ENCODE measurements at regions not wholly inside any gene's neighbourhood (a gene's known extent, or its start where the extent isn't known, plus 50 kb on each side); places are given as distances from the start of the nearest gene placed in this dataset.

DNA sequence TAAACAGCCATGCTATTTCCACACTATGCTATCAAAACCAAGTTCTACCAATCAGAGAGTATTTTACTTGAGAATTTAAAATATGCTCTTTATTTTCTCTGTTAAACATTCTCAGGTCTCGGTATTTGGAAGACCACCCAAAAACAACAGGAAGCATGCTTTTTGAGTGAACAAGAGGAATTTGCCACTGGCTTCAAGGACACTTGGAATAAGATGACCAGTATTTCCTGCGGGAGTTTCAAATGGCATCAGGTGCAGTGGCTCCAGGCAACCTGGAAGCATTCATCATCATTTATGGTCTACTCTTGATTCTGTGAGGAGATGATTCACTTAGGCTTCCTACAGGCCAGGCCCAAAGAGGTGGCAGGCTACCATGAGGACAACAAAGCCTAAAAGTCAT, 305.7 kb upstream of the ATP11B start:
- ATAC-seq (no peak), DNase-seq (no peak)
- Mint-ChIP-seq H3K4me3 (no peak overlapping the region), H3K36me3 (no peaks in the 10 kb centered on the region), H3K27me3 (peaks cover 0 to 8% (median 0%) of the 10 kb centered on the region in 5 donors), H3K9me3 (peaks cover 0 to 1% (median 0%) of the 10 kb centered on the region in 11 donors), H3K4me1 (no peaks in the 10 kb centered on the region), H3K27ac (no peak overlapping the region)
- no peaks in the 10 kb centered on the region for H3K9me3 ChIP-seq (ENCODE audit: control insufficient read depth in 2 of 3, low read length in 3 of 3)
- intact Hi-C loops (cut with micrococcal nuclease), result no loop called here
- H3K4me3 ChIP-seq (ENCODE audit: low read length), result no peak overlapping the region
- no peaks in the 10 kb centered on the region for H3K27me3 ChIP-seq (ENCODE audit: control insufficient read depth in 2 of 2, insufficient read depth in 2 of 2, low read length in 2 of 2)
- H3K27ac ChIP-seq (ENCODE audit: low read depth, low read length), result no peak overlapping the region
- no peaks in the 10 kb centered on the region for H3K4me1 ChIP-seq (ENCODE audit: control insufficient read depth in 2 of 2, insufficient read depth in 2 of 2, low read length in 2 of 2)
- ChIA-PET POLR2A (no interaction called here), CTCF (no interaction called here)
- no peaks in the 10 kb centered on the region for H3K36me3 ChIP-seq (ENCODE audit: control insufficient read depth in 2 of 3, insufficient read depth in 3 of 3, low read length in 3 of 3)

DNA sequence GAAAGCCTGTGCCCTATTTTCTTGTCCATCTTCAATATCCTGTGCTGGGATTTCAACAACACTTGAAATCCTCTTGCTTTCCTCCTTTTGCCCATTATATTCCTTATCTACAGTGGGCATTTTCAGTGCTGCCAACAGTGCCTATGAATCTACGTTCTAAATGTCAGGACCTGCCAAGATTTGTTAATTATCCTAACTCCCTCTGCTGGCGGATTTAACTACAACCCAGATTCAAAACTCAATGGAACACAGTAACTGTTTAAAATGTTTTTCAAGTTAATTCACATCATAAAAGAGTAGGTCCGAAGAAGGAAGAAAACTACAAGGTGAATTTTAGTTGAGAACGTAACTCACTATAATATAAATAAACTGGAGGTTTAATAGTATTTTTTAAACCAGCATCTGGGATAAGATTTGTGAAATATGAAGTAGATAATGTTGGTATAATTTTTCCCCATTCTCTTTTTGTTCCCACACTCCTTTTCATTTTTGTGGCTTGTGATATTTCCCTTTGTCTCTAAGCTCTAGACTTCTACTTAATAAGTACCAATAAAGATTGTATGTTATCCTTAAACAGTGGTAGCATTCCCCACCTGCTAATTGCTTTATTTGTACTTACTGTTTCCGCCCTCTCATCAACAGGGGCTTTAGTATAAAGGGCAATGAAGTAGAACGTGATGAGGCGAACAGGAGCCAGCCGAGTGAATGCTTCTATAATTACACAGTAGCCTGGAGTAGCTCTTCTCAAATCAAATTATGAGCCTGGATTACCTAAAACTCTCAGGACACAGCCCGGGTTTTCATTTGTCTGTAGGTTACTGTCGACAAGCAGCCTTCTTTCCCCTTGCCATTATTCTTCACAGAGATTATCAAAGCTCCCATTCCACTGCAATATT, 302.5 kb upstream of the ATP11B start:
- H3K4me1 Mint-ChIP-seq, result no peaks in the 10 kb centered on the region
- intact Hi-C loops (cut with micrococcal nuclease), result loop anchor here in 1 of 2 donors (2.0 to 10.0 kb wide), 2 partner anchors 782 to 1686 kb away; no protein-coding TSS in a partner anchor
- no peaks in the 10 kb centered on the region for H3K9me3 ChIP-seq (ENCODE audit: control insufficient read depth in 2 of 3, low read length in 3 of 3)
- no peaks in the 10 kb centered on the region for H3K27me3 ChIP-seq (ENCODE audit: control insufficient read depth in 2 of 2, insufficient read depth in 2 of 2, low read length in 2 of 2)
- no peaks in the 10 kb centered on the region for H3K36me3 ChIP-seq (ENCODE audit: control insufficient read depth in 2 of 3, insufficient read depth in 3 of 3, low read length in 3 of 3)
- H3K27ac ChIP-seq (ENCODE audit: low read depth, low read length), result no peak overlapping the region
- no peak for ATAC-seq
- no peaks in the 10 kb centered on the region for H3K4me1 ChIP-seq (ENCODE audit: control insufficient read depth in 2 of 2, insufficient read depth in 2 of 2, low read length in 2 of 2)
- H3K9me3 Mint-ChIP-seq, result peaks cover 0 to 1% (median 0%) of the 10 kb centered on the region in 11 donors
- H3K27ac Mint-ChIP-seq, result no peak overlapping the region
- no peaks in the 10 kb centered on the region for H3K36me3 Mint-ChIP-seq
- H3K27me3 Mint-ChIP-seq, result peaks cover 0 to 5% (median 0%) of the 10 kb centered on the region in 5 donors
- ChIA-PET CTCF (interaction anchor here (0.6 kb wide), 1 partner anchor 130 kb away, joined by 4 read pairs; no protein-coding TSS in a partner anchor), POLR2A (no interaction called here)
- no peak overlapping the region for H3K4me3 ChIP-seq (ENCODE audit: low read length)
- no peak for DNase-seq
- H3K4me3 Mint-ChIP-seq, result no peak overlapping the region

DNA sequence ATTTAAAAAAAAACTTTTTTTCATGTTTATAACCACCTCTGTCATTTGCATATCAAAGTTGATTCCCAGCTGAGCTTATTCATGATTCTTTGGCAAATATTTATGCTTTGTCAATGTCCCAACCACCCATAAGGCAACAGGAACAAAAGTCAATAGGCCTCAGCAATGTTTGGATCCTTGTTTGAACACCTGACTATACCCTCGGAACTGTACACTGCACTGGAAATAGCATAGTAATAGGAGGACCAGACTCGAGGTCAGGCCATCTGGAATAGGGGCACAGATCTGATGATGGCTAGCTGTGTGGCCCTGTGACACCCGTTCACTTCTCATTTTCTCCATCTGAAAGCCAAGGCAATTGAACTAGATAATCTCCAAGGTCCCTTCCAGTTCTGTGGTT, 301.7 kb upstream of the ATP11B start:
- DNase-seq (no peak), ATAC-seq (no peak)
- Mint-ChIP-seq H3K4me3 (no peak overlapping the region), H3K27me3 (peaks cover 0 to 5% (median 0%) of the 10 kb centered on the region in 5 donors), H3K4me1 (no peaks in the 10 kb centered on the region), H3K9me3 (peaks cover 0 to 1% (median 0%) of the 10 kb centered on the region in 11 donors), H3K27ac (no peak overlapping the region), H3K36me3 (no peaks in the 10 kb centered on the region)
- Histone ChIP-seq H3K27ac (ENCODE audit: low read depth, low read length) (no peak overlapping the region), H3K4me1 (ENCODE audit: control insufficient read depth in 2 of 2, insufficient read depth in 2 of 2, low read length in 2 of 2) (no peaks in the 10 kb centered on the region), H3K27me3 (ENCODE audit: control insufficient read depth in 2 of 2, insufficient read depth in 2 of 2, low read length in 2 of 2) (no peaks in the 10 kb centered on the region), H3K36me3 (ENCODE audit: control insufficient read depth in 2 of 3, insufficient read depth in 3 of 3, low read length in 3 of 3) (no peaks in the 10 kb centered on the region), H3K9me3 (ENCODE audit: control insufficient read depth in 2 of 3, low read length in 3 of 3) (no peaks in the 10 kb centered on the region), H3K4me3 (ENCODE audit: low read length) (no peak overlapping the region)
- intact Hi-C loops (cut with micrococcal nuclease), result loop anchor here in 1 of 2 donors (2.0 to 10.0 kb wide), 2 partner anchors 783 to 1687 kb away; no protein-coding TSS in a partner anchor
- CTCF ChIA-PET, result no interaction called here
- POLR2A ChIA-PET, result no interaction called here

DNA sequence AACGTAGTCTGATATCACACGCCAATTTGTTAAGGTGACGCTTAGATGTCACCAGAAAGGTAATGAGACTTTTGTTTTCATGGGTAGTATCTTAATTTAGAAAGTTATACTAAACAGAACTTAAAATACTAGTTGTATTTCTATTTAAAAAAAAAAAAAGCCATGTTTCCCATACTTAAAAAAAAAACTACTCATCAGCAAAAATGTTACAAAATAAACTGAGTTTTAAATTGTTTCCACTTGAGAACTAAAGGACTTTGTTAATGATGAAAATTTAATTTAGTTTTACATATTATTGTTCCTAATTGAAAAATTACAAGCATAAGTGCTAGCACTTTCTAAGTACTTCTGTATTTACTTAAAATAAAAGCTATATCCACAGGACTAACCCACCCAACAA, 300.8 kb upstream of the ATP11B start:
- no peak overlapping the region for H3K4me3 ChIP-seq (ENCODE audit: low read length)
- POLR2A ChIA-PET, result no interaction called here
- no peaks in the 10 kb centered on the region for H3K27me3 ChIP-seq (ENCODE audit: control insufficient read depth in 2 of 2, insufficient read depth in 2 of 2, low read length in 2 of 2)
- CTCF ChIA-PET, result interaction anchor here (0.7 kb wide), 1 partner anchor 8 kb away, joined by 3 read pairs; no protein-coding TSS in a partner anchor
- no peaks in the 10 kb centered on the region for H3K36me3 Mint-ChIP-seq
- intact Hi-C loops (cut with micrococcal nuclease), result loop anchor here in 1 of 2 donors (10.0 kb wide), 1 partner anchor 1688 kb away; no protein-coding TSS in a partner anchor
- peaks cover 0 to 5% (median 4%) of the 10 kb centered on the region in 5 donors for H3K27me3 Mint-ChIP-seq
- H3K4me1 Mint-ChIP-seq, result no peaks in the 10 kb centered on the region
- no peak overlapping the region for H3K27ac ChIP-seq (ENCODE audit: low read depth, low read length)
- H3K9me3 ChIP-seq (ENCODE audit: control insufficient read depth in 2 of 3, low read length in 3 of 3), result no peaks in the 10 kb centered on the region
- H3K9me3 Mint-ChIP-seq, result peaks cover 0 to 3% (median 0%) of the 10 kb centered on the region in 11 donors
- H3K27ac Mint-ChIP-seq, result no peak overlapping the region
- DNase-seq (no peak), ATAC-seq (no peak)
- no peaks in the 10 kb centered on the region for H3K4me1 ChIP-seq (ENCODE audit: control insufficient read depth in 2 of 2, insufficient read depth in 2 of 2, low read length in 2 of 2)
- H3K36me3 ChIP-seq (ENCODE audit: control insufficient read depth in 2 of 3, insufficient read depth in 3 of 3, low read length in 3 of 3), result no peaks in the 10 kb centered on the region
- H3K4me3 Mint-ChIP-seq, result no peak overlapping the region

DNA sequence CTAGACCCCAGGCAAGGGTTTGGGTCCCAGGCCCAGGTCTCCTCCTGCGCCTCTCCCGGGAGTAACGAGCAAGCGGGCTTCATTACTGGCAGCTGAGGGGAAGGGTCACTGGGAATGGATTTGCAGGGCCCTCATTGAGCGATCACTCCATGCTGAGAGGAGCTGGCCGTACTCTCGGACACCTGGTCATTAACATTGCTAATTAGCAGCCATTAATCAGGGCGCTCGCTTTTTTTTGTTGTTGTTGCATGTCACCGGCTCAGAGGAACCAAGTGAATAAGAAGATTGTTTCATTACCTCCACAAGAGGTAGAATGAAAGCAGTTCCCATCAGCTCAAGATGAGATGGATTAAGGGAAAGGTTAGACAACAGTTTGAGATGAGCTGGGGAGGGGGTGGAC, 293.0 kb upstream of the ATP11B start:
- Histone ChIP-seq H3K36me3 (ENCODE audit: control insufficient read depth in 2 of 3, insufficient read depth in 3 of 3, low read length in 3 of 3) (no peaks in the 10 kb centered on the region), H3K27ac (ENCODE audit: low read depth, low read length) (no peak overlapping the region), H3K4me1 (ENCODE audit: control insufficient read depth in 2 of 2, insufficient read depth in 2 of 2, low read length in 2 of 2) (no peaks in the 10 kb centered on the region), H3K4me3 (ENCODE audit: low read length) (no peak overlapping the region), H3K27me3 (ENCODE audit: control insufficient read depth in 2 of 2, insufficient read depth in 2 of 2, low read length in 2 of 2) (no peaks in the 10 kb centered on the region), H3K9me3 (ENCODE audit: control insufficient read depth in 2 of 3, low read length in 3 of 3) (no peaks in the 10 kb centered on the region)
- intact Hi-C loops (cut with micrococcal nuclease), result no loop called here
- CTCF ChIA-PET, result interaction anchor here (0.6 to 1.0 kb wide), 2 partner anchors 7 to 19 kb away, joined by 3 read pairs; no protein-coding TSS in a partner anchor
- Mint-ChIP-seq H3K4me1 (no peaks in the 10 kb centered on the region), H3K27ac (no peak overlapping the region), H3K27me3 (peaks cover 0 to 10% (median 5%) of the 10 kb centered on the region in 5 donors), H3K4me3 (no peak overlapping the region), H3K9me3 (peaks cover 0 to 3% (median 0%) of the 10 kb centered on the region in 11 donors), H3K36me3 (no peaks in the 10 kb centered on the region)
- POLR2A ChIA-PET, result no interaction called here
- DNase-seq (no peak), ATAC-seq (no peak)

DNA sequence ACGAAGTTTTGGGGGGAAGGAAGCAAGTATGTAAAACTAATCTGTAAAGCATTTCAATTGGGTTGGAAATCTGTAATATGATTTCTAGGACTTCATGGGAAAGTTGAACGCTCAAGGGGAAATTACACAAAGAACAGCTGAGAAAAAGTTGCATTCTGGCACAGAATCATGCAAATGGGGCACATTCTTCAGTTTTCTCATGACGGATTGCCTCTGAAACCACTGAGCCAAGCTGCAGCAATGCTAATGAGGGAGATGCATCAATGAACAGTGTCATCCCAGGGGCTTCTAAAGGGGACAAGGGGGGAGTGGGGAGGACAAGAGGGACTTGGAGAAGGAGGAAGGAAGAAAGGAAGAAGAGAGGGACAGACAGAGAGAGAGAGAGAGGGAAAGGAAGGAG, 291.4 kb upstream of the ATP11B start:
- no peaks in the 10 kb centered on the region for H3K4me1 Mint-ChIP-seq
- H3K4me1 ChIP-seq (ENCODE audit: control insufficient read depth in 2 of 2, insufficient read depth in 2 of 2, low read length in 2 of 2), result no peaks in the 10 kb centered on the region
- peaks cover 0 to 6% (median 0%) of the 10 kb centered on the region in 11 donors for H3K9me3 Mint-ChIP-seq
- DNase-seq (no peak), ATAC-seq (no peak)
- H3K36me3 ChIP-seq (ENCODE audit: control insufficient read depth in 2 of 3, insufficient read depth in 3 of 3, low read length in 3 of 3), result no peaks in the 10 kb centered on the region
- H3K27ac ChIP-seq (ENCODE audit: low read depth, low read length), result no peak overlapping the region
- CTCF ChIA-PET, result no interaction called here
- no peaks in the 10 kb centered on the region for H3K9me3 ChIP-seq (ENCODE audit: control insufficient read depth in 2 of 3, low read length in 3 of 3)
- no peak overlapping the region for H3K4me3 Mint-ChIP-seq
- no peaks in the 10 kb centered on the region for H3K36me3 Mint-ChIP-seq
- POLR2A ChIA-PET, result no interaction called here
- H3K4me3 ChIP-seq (ENCODE audit: low read length), result no peak overlapping the region
- H3K27me3 ChIP-seq (ENCODE audit: control insufficient read depth in 2 of 2, insufficient read depth in 2 of 2, low read length in 2 of 2), result no peaks in the 10 kb centered on the region
- intact Hi-C loops (cut with micrococcal nuclease), result no loop called here
- H3K27me3 Mint-ChIP-seq, result peaks cover 0 to 18% (median 5%) of the 10 kb centered on the region in 5 donors
- H3K27ac Mint-ChIP-seq, result no peak overlapping the region

Data from naive thymus-derived CD4-positive, alpha-beta T cell (primary cell).